D721Med (cell line): ENCODE measurements at regions not wholly inside any gene's neighbourhood (a gene's known extent, or its start where the extent isn't known, plus 50 kb on each side); places are given as distances from the start of the nearest gene placed in this dataset.

Experiments
- DNase-seq: peaks from one replicate; pipeline ENCODE4 v3.0.0; 2011; ENCODE audit warnings: low spot score; ENCODE audit not compliant: insufficient read length
- FAIRE-seq: peaks from 2 replicates; lab custom pipeline; 2011; peaks lifted over from hg19 to GRCh38; lab: Jason Lieb, UNC
- TF ChIP-seq, protein P1 (sequence below): IDR thresholded peaks from 2 replicates; pipeline ENCODE4 v1.5.1; 2012; ENCODE audit warnings: mild to moderate bottlenecking, control low read depth; ENCODE audit not compliant: insufficient read depth; ENCODE audit errors: missing control alignments

DNA sequence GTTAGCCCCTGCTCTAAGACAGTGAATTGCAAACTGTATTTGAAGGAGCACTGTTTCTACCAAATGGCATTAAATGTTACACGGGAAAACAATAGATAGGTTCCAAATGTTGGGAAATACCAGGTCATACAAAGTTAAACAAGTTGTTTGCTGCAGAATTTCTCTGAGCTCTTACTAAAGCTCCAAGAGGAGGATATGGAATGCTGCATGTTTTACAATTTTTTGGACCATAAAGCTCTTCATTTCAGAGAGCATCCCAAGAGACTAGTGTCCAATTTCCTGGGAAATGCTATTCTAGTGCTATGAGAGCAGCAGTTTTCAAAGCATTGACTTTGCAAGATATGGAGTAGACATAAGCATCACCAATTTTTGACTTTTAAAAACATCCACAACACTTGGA, 155.6 kb upstream of the CCDC68 start:
- FAIRE-seq (no peak), DNase-seq (no peak)

DNA sequence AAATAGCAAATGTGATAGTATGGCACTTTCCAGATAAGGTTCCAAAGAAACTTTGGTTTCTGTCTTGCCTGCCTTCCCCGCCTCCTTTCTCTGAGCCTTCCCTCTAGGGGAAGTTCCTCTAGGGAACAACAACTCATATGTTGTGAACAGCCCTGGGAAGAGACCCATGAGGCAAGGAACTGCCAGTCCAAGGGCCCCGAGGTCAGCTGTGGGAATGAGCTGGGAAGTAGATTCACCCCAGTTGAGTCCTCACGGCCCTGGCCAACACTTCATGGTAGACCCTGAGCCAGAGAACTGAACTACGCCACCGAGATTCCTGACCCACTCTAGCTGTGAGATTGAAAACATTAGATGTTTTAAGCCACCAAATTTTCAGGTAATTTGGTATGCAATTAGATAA, 154.5 kb upstream of the CCDC68 start:
- TF ChIP-seq, protein P1, sequence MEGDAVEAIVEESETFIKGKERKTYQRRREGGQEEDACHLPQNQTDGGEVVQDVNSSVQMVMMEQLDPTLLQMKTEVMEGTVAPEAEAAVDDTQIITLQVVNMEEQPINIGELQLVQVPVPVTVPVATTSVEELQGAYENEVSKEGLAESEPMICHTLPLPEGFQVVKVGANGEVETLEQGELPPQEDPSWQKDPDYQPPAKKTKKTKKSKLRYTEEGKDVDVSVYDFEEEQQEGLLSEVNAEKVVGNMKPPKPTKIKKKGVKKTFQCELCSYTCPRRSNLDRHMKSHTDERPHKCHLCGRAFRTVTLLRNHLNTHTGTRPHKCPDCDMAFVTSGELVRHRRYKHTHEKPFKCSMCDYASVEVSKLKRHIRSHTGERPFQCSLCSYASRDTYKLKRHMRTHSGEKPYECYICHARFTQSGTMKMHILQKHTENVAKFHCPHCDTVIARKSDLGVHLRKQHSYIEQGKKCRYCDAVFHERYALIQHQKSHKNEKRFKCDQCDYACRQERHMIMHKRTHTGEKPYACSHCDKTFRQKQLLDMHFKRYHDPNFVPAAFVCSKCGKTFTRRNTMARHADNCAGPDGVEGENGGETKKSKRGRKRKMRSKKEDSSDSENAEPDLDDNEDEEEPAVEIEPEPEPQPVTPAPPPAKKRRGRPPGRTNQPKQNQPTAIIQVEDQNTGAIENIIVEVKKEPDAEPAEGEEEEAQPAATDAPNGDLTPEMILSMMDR: no peak
- DNase-seq: no peak
- no peak for FAIRE-seq

More for the DNA sequence above, 155.6 kb upstream of the CCDC68 start:
- TF ChIP-seq, protein P1: no peak

DNA sequence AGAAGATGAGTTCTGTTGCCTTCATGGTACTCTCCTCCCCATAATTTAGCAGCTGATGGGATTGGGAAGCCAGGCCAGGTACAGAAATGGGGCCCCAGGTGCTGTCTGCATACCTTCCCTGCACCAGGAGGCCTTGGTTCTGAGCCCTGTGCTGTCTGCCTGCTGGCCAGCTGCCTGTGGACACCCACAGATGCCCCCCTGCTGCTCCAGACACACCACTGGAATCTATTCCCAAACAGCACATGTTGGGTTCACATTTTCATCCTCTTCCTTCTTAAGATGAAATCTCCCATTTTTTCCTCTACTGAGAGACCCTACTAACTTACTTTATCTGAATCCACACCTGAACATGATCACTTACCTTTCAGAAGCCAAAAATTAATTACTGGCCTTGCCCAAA, 152.0 kb upstream of the CCDC68 start:
- TF ChIP-seq, protein P1: no peak
- no peak for DNase-seq
- FAIRE-seq: peak; percentile 11

DNA sequence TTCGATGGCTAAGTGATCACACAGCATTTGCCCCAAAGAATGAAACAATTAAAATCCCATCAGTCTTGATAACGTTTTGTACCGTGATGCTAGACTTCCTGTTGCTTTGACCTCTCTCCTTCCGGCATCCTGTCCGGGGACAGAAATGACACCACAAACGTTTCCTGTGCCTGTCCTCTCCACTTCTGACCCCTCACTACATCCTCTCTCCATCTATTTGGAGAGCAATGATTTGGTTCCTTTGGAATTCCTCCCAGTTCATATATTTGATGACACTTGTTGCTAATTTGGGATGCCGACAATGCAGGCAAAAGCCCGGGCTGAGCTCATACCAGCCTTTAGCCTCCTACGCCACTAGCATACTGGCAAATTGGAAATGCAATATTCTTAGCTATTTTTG, 151.2 kb upstream of the CCDC68 start:
- DNase-seq (no peak), FAIRE-seq (peak; percentile 29)
- TF ChIP-seq, protein P1: no peak

DNA sequence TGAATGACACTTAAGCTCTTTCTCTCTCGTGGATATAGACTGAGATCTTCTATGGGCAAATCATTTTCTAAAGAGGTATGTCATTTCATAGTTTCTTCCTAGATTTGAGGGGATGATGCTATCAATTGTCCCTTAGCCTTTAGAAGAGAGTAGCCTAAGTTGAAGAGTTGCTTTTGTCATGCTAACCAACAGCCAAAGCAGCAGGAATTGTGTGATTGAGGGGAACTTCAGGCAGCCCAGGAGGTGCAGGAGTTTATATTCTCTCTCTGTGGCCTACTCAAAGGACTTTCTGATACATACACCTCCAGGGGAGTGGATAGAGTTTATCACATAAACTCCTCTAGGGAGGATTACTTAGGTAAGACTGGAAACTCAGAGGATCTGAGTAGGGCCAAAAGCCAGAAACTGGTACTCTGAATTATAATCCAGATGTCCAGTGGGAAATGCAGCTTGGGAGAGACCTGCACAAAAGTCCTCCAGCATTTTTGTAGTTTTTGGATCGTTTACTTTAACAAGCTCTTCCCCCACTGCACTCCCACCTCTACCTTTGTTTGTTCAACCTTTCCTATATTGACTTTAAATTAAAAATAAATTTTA, 150.7 kb upstream of the CCDC68 start:
- TF ChIP-seq, protein P1: no peak
- no peak for DNase-seq
- FAIRE-seq: peak; percentile 93

DNA sequence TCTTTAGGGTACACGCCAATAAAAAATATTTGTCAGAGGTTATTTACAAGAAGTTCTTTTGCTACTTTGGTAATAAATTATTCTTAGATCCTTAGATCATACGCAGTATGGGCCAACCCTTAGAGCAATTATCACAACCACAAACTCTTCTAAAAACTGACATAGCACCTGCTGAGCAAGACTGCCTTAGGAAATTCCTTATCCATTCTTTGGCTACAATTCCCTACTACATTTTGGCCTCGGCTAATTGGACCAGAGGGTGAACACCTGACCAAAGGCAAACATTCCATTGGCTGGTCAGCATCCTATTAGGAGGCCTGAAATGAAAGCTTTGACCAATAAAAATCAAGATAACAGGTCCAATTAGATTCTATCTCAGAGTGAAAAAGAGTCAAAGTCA, 147.6 kb upstream of the CCDC68 start:
- TF ChIP-seq, protein P1: no peak
- DNase-seq (no peak), FAIRE-seq (no peak)

DNA sequence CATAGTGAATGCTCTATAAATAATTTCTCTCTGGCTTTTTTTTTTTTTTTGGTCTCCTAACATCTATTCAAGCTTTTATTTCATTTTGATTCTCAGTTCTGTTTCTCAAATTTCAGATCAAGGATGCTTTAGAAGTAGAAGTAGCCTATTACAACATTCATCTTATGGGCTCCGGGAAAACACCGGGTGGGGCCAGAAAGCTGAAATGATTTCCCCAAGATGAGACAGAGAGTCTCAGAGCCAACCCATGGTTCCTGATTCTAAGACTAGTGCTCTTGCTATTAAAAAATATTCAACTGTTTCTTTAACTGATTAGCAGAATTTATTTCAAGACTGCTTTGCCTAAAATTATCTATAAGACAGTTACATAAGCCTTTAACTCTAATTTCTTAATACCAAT, 147.2 kb upstream of the CCDC68 start:
- DNase-seq: no peak
- FAIRE-seq: no peak
- TF ChIP-seq, protein P1: no peak
